ENCODE measurements at regions not wholly inside any gene's neighbourhood (a gene's known extent, or its start where the extent isn't known, plus 50 kb on each side); places are given as distances from the start of the nearest gene placed in this dataset.
"Not testable (repeated sequence)": the region's sequence is repeated elsewhere in the genome, so short reads cannot be mapped to it uniquely, and the experiment has no call there.

- not testable (repeated sequence) for DNase-seq (ENCODE audit: low spot score)
Measured at GRCh38 chr1:146281522-146281921, 52.7 kb upstream of the NOTCH2NLA start.

DNA sequence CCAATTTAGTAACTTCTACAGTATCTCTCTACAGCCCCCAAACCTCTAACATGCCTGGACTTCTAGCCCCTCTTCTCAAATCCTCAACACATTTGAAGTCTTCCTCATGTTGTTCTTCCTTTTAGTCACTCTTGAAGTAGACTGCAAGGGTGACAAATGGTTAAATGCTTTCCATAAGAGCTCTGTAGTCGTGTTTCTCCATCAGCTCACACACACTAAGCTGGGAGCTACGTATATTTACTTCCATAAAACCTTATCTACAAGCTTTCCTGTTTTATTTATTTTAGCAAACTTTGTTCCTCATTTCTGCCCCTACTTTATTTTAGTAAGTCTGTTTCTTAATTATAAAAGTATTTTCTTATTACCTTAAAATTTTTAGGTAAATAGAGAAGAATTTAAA, 49.9 kb upstream of the NOTCH2NLA start:
- not testable (repeated sequence) for DNase-seq (ENCODE audit: low spot score)

Data from iPS-NIHi11 (cell line).